Stomach (tissue), 4 donors: ENCODE measurements at regions not wholly inside any gene's neighbourhood (a gene's known extent, or its start where the extent isn't known, plus 50 kb on each side); places are given as distances from the start of the nearest gene placed in this dataset.
"Not testable (repeated sequence)": the region's sequence is repeated elsewhere in the genome, so short reads cannot be mapped to it uniquely, and the experiment has no call there.

Source experiments
- CTCF ChIP-seq, 7 experiments: fragments of 450-650 bp in 4 of 7; fragments of 200-600 bp in 3 of 7; sonication (generic) in 3 of 7; IDR thresholded peaks; one replicate each; pipeline ENCODE4 v1.5.1; 2016 to 2019; ENCODE audit warnings: antibody characterized with exemption in 7 of 7, control low read depth in 2 of 7, mild to moderate bottlenecking in 1 of 7
- EP300 ChIP-seq: sonication (generic); formaldehyde crosslinking; IDR thresholded peaks from one replicate; pipeline ENCODE4 v1.6.1; 2017; ENCODE audit warnings: antibody characterized with exemption
- POLR2A ChIP-seq, 4 donors: fragments of 450-650 bp; IDR thresholded peaks; one replicate each; pipeline ENCODE4 v1.6.1; 2016; ENCODE audit warnings: antibody characterized with exemption in 4 of 4, control low read depth in 2 of 4, mild to moderate bottlenecking in 1 of 4, moderate library complexity in 1 of 4
- POLR2AphosphoS5 ChIP-seq, 3 donors: sonication (generic); formaldehyde crosslinking; IDR thresholded peaks; one replicate each; pipeline ENCODE4 v1.6.1; 2016; ENCODE audit warnings: antibody characterized with exemption in 3 of 3

GRCh38 chr11:33991136-33991535 lies 60.4 kb upstream of the CAPRIN1 start:
- TF ChIP-seq CTCF (IDR thresholded peaks at IDR 0.05); POLR2A (IDR thresholded peaks at IDR 0.05); EP300; POLR2AphosphoS5 (IDR thresholded peaks at IDR 0.05): not testable (repeated sequence)
